ENCODE measurements at regions not wholly inside any gene's neighbourhood (a gene's known extent, or its start where the extent isn't known, plus 50 kb on each side); places are given as distances from the start of the nearest gene placed in this dataset.
"Not testable (repeated sequence)": the region's sequence is repeated elsewhere in the genome, so short reads cannot be mapped to it uniquely, and the experiment has no call there.

- TF ChIP-seq ZFX (IDR thresholded peaks at IDR 0.05; ENCODE audit: borderline replicate concordance) (no peak), CTCF (IDR thresholded peaks at IDR 0.05) (no peak)
- no peak overlapping the region for H3K27ac ChIP-seq
Measured at GRCh38 chr14:105982664-105983063, 456.3 kb downstream of the TMEM121 start.

- H3K27ac ChIP-seq = no peak overlapping the region
- TF ChIP-seq ZFX (IDR thresholded peaks at IDR 0.05; ENCODE audit: borderline replicate concordance) = no peak
- no peak for TF ChIP-seq CTCF (IDR thresholded peaks at IDR 0.05)
Measured at GRCh38 chr14:105986894-105987284, 460.5 kb downstream of the TMEM121 start.

GRCh38 chr14:105987563-105987962 lies 461.2 kb downstream of the TMEM121 start:
- H3K27ac ChIP-seq = no peak overlapping the region
- TF ChIP-seq CTCF (IDR thresholded peaks at IDR 0.05) (no peak), ZFX (IDR thresholded peaks at IDR 0.05; ENCODE audit: borderline replicate concordance) (no peak)

- H3K27ac ChIP-seq = no peak overlapping the region
- TF ChIP-seq CTCF (IDR thresholded peaks at IDR 0.05) (no peak), ZFX (IDR thresholded peaks at IDR 0.05; ENCODE audit: borderline replicate concordance) (no peak)
Measured at GRCh38 chr14:105989566-105990302, 463.4 kb downstream of the TMEM121 start.

- H3K27ac ChIP-seq = not testable (repeated sequence)
Measured at GRCh38 chr14:105991677-105992076, 465.3 kb downstream of the TMEM121 start.

- TF ChIP-seq CTCF (IDR thresholded peaks at IDR 0.05) = no peak
Measured at GRCh38 chr14:105993814-105994213, 467.4 kb downstream of the TMEM121 start.

GRCh38 chr14:105995011-105995710 lies 468.8 kb downstream of the TMEM121 start:
- H3K27ac ChIP-seq = not testable (repeated sequence)

More at GRCh38 chr14:105993814-105994213, 467.4 kb downstream of the TMEM121 start:
- H3K27ac ChIP-seq = no peak overlapping the region

GRCh38 chr14:105998597-105998996 lies 472.2 kb downstream of the TMEM121 start:
- not testable (repeated sequence) for H3K27ac ChIP-seq

All from 22Rv1 (cell line).